ENCODE measurements at regions not wholly inside any gene's neighbourhood (a gene's known extent, or its start where the extent isn't known, plus 50 kb on each side); places are given as distances from the start of the nearest gene placed in this dataset.

DNA sequence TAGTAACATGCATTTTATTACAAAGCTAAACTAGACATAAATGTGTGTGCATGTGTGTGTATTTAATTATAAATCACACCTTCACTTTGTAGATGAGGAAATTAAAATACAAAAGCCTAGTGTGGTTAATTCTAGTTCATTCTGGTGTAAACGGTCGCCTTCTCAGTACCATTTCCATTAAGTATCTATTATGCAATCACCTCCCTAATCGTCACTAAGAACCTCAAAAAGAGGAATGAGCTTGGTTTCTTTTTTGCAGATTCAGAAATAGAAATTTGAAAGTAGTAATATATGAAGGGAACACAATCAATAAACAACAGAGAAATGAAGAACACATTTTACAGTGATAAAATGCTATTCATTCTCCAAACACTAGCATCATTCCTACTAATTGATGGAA lies 233.2 kb downstream of the ZBBX start:
- Histone ChIP-seq H3K27ac (no peak overlapping the region), H3K27me3 (replicated peaks) (no peaks in the 10 kb centered on the region), H3K36me3 (replicated peaks) (no peaks in the 10 kb centered on the region), H3K4me3 (ENCODE audit: low read depth, low read length) (no peak overlapping the region)
- TF ChIP-seq, protein P1, sequence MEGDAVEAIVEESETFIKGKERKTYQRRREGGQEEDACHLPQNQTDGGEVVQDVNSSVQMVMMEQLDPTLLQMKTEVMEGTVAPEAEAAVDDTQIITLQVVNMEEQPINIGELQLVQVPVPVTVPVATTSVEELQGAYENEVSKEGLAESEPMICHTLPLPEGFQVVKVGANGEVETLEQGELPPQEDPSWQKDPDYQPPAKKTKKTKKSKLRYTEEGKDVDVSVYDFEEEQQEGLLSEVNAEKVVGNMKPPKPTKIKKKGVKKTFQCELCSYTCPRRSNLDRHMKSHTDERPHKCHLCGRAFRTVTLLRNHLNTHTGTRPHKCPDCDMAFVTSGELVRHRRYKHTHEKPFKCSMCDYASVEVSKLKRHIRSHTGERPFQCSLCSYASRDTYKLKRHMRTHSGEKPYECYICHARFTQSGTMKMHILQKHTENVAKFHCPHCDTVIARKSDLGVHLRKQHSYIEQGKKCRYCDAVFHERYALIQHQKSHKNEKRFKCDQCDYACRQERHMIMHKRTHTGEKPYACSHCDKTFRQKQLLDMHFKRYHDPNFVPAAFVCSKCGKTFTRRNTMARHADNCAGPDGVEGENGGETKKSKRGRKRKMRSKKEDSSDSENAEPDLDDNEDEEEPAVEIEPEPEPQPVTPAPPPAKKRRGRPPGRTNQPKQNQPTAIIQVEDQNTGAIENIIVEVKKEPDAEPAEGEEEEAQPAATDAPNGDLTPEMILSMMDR (IDR thresholded peaks at IDR 0.05; ENCODE audit: low read depth, low read length, missing control alignments) = no peak
- in situ Hi-C loops (cut with HindIII; ENCODE audit: low pct_ligation_motif_present, low sequenced_read_pairs) = no loop called here
- DNase-seq = no peak

DNA sequence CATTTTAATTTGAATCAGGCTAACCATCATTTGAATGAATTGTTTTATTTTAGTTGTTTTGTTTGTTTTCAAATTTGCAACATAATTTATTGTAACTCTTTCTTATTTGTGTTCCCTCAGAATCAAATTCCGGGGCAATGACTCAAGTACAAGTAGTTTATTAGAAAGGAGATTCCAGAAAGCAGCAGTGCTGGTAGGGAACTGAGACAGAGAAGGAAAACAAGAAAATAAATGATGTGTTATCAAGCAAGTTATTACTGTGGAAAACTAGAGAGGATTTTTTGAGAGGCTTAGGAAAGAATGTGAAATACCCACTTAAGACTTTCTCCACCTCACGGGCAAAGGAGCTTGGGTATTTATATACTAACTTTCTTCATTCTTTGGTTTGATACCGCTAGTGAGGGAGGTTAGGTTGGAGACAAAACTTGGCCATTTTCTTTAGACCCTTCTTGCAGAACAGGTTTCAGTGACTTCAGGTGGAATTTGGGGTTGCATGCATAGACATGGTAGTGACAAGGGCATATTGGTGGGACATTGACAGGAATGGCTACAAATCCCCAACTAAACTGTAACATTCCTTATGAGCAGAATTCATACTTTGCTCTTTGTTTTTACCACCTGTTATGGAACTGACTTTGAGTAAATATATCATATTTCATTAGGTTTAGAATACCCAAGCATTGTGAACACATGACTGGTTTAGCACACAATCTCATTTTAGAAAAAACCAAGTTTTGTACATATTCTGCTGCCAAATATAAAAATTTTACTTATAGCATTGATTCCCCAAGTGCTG lies 254.3 kb downstream of the ZBBX start:
- TF ChIP-seq, protein P1 (IDR thresholded peaks at IDR 0.05; ENCODE audit: low read depth, low read length, missing control alignments) = no peak

DNA sequence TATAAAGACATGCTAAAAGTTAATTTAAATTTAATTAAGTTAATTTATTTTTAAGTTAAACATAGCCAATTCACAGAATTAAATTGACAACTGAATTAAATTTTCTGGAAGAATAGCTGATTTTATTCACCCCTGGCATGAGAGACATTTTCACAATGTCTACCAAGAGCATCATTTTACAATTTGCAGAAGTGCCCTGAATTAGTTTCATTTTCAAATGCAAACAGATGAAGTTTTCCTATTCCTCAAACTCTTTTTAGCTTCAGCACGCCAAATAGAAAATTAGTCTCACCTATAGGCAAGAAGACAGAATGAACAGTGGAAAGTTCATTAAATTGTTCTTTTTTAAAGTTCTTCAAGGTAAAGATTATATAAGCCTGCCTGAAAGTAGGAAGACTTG lies 259.3 kb downstream of the ZBBX start:
- in situ Hi-C loops (cut with HindIII; ENCODE audit: low pct_ligation_motif_present, low sequenced_read_pairs) = no loop called here
- H3K27ac ChIP-seq = no peak overlapping the region
- no peak for DNase-seq
- TF ChIP-seq, protein P1 (IDR thresholded peaks at IDR 0.05; ENCODE audit: low read depth, low read length, missing control alignments) = no peak
- no peaks in the 10 kb centered on the region for H3K27me3 ChIP-seq (replicated peaks)
- H3K4me3 ChIP-seq (ENCODE audit: low read depth, low read length) = no peak overlapping the region
- no peaks in the 10 kb centered on the region for H3K36me3 ChIP-seq (replicated peaks)

More for the DNA sequence above, 254.3 kb downstream of the ZBBX start:
- Histone ChIP-seq H3K36me3 (replicated peaks) (no peaks in the 10 kb centered on the region), H3K27me3 (replicated peaks) (no peaks in the 10 kb centered on the region), H3K4me3 (ENCODE audit: low read depth, low read length) (no peak overlapping the region), H3K27ac (no peak overlapping the region)
- DNase-seq = no peak
- in situ Hi-C loops (cut with HindIII; ENCODE audit: low pct_ligation_motif_present, low sequenced_read_pairs) = no loop called here

DNA sequence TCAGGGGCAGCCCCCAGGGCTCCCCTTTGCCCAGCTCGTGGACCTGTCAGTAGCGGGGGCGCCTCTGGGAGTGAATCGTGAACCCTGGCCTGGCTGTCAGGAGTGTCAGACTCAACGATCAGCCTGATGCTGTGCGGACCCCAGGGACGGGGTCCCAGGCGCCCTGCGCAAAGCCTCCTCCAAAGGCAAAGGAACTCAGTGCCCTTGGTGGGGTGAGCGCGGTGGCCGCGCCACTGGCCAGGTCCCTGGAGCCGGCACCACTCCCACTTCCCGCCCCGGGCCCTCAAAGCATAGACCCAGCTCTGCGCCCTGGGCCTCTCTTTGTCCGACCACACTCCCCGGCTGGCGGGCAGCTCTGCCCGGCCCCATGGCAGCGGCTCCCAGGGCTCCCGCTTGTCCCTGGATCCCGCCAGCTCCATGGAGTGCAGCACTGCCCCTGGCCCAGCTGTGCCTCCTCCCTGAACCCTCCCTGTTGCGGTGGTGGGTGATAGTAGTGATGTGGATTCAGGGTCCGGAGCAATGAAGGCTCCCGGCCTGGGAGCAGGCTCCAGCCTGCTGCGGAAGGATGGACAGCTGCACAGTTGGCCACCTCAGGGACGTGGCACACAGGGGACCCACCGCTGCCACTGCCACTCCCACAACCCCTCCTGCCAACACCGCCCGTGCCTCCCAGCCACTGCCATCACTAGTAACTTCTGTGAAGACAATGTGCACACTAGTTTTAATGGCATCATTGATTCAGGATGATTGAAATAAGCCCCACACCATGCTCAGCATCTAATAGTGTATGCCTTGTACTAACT lies 263.8 kb downstream of the ZBBX start:
- no peak for DNase-seq
- TF ChIP-seq, protein P1 (IDR thresholded peaks at IDR 0.05; ENCODE audit: low read depth, low read length, missing control alignments) = no peak
- H3K27ac ChIP-seq = no peak overlapping the region
- H3K36me3 ChIP-seq (replicated peaks) = no peaks in the 10 kb centered on the region
- in situ Hi-C loops (cut with HindIII; ENCODE audit: low pct_ligation_motif_present, low sequenced_read_pairs) = no loop called here
- no peak overlapping the region for H3K4me3 ChIP-seq (ENCODE audit: low read depth, low read length)
- no peaks in the 10 kb centered on the region for H3K27me3 ChIP-seq (replicated peaks)

DNA sequence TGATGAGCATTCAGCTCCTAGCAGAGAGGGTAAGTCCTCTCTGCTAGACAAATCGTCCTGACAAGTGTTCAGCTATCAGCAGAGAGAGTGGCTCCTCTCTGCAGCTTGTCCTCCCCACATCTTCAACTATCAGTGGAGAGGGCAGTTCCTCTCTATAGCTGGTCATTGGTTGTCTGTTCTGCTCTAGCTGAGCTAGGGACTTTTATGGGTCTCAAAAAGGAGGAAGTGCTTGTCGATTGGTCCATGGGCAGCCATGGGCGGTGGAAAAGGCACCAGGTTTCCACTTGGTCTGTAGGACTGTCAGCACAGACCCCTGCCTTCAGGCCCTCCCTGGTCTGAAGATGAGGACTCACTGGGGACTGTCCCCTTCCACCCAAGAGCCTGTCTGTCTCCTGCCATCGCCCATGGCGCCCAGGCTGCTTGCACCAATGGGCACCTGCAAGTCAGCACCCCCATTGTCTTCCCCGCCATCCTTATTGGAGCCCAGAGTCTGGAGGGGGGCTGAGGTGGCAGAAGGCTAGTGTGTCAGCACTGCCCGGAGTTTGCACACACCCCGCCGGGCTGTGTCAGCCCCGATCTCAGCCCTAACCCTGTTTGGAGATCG lies 264.7 kb downstream of the ZBBX start:
- Histone ChIP-seq H3K4me3 (ENCODE audit: low read depth, low read length) (no peak overlapping the region), H3K27me3 (replicated peaks) (no peaks in the 10 kb centered on the region), H3K27ac (no peak overlapping the region), H3K36me3 (replicated peaks) (no peaks in the 10 kb centered on the region)
- in situ Hi-C loops (cut with HindIII; ENCODE audit: low pct_ligation_motif_present, low sequenced_read_pairs) = no loop called here
- TF ChIP-seq, protein P1 (IDR thresholded peaks at IDR 0.05; ENCODE audit: low read depth, low read length, missing control alignments) = no peak
- DNase-seq = no peak

Data from brain microvascular endothelial cell (primary cell).